Kidney (tissue), 13 donors: ENCODE measurements at regions not wholly inside any gene's neighbourhood (a gene's known extent, or its start where the extent isn't known, plus 50 kb on each side); places are given as distances from the start of the nearest gene placed in this dataset.

Source experiments
- DNase-seq, 5 donors: peaks; one replicate each; pipeline ENCODE4 v3.0.0-alpha.2; 2013 to 2020
- FAIRE-seq: peaks from 2 replicates; lab custom pipeline; 2012; peaks lifted over from hg19 to GRCh38; lab: Jason Lieb, UNC
- H3K27ac ChIP-seq, 2 donors: one replicate each; pipeline ENCODE4 v1.7.0; 2013; ENCODE audit warnings: low read depth in 2 of 2, low read length in 2 of 2, inconsistent platforms in 1 of 2
- H3K27me3 ChIP-seq: one replicate; pipeline ENCODE4 v1.7.1; 2013; ENCODE audit warnings: low read length, inconsistent platforms; ENCODE audit not compliant: control insufficient read depth, insufficient read depth
- H3K36me3 ChIP-seq, 3 donors: one replicate each; pipeline versions ENCODE4 v1.7.0 to v1.7.1; 2013; ENCODE audit warnings: low read length in 3 of 3, control low read depth in 1 of 3, inconsistent platforms in 1 of 3; ENCODE audit not compliant: insufficient read depth in 3 of 3, control insufficient read depth in 2 of 3
- H3K4me1 ChIP-seq, 3 donors: one replicate each; pipeline versions ENCODE4 v1.7.0 to v1.7.1; 2013; ENCODE audit warnings: low read length in 3 of 3, inconsistent platforms in 1 of 3, low read depth in 1 of 3; ENCODE audit not compliant: control insufficient read depth in 2 of 3, insufficient read depth in 2 of 3
- H3K4me3 ChIP-seq, 3 donors: one replicate each; pipeline versions ENCODE4 v1.7.0 to v1.8.1; 2013; ENCODE audit warnings: low read length in 3 of 3, control low read depth in 1 of 3, inconsistent platforms in 1 of 3
- H3K9ac ChIP-seq, 3 donors: one replicate each; pipeline versions ENCODE4 v1.7.0 to v1.7.1; 2013; ENCODE audit warnings: low read length in 3 of 3, control low read depth in 1 of 3, inconsistent platforms in 1 of 3
- H3K9me3 ChIP-seq, 3 donors: one replicate each; pipeline versions ENCODE4 v1.7.0 to v1.7.1; 2013; ENCODE audit warnings: low read length in 3 of 3, control low read depth in 1 of 3, inconsistent platforms in 1 of 3; ENCODE audit not compliant: control insufficient read depth in 2 of 3, insufficient read depth in 1 of 3
- CTCF ChIP-seq: IDR thresholded peaks from 3 replicates; pipeline ENCODE4 v1.5.1; 2012; ENCODE audit warnings: mild to moderate bottlenecking, moderate library complexity, borderline replicate concordance; ENCODE audit not compliant: insufficient read depth; ENCODE audit errors: extremely low read depth
- intact Hi-C: fragments of 100-400 bp; cut with DNase I; formaldehyde crosslinking; loops from one replicate; pipeline ENCODE4 v1.11.1; 2022
- donor health status: control.
- donor health status: control.
- donor health status: control.
- donor health status: control.
- donor health status: control.
- donor health status: DM: yes; HTN: yes; CAD: no.
- donor health status: Normal renal cell carcinoma (clear cell type).

- FAIRE-seq, result no peak
- H3K27me3 ChIP-seq, result no peaks in the 10 kb centered on the region
- H3K36me3 ChIP-seq, result no peaks in the 10 kb centered on the region
- peaks cover 0 to 5% (median 0%) of the 10 kb centered on the region in 3 donors for H3K4me1 ChIP-seq
- intact Hi-C loops, result no loop called here
- no peaks in the 10 kb centered on the region for H3K9me3 ChIP-seq
- no peak overlapping the region for H3K27ac ChIP-seq
- no peak overlapping the region for H3K9ac ChIP-seq
- no peak for DNase-seq
- H3K4me3 ChIP-seq, result no peak overlapping the region
- TF ChIP-seq CTCF, result no peak
Measured at GRCh38 chr6:50437901-50438300, 275.4 kb upstream of the TFAP2D start.

GRCh38 chr6:50442531-50443040 is 270.7 kb upstream of the TFAP2D start:
- Histone ChIP-seq H3K4me3 (peak overlapping the region in 1 of 3 donors; percentile 7), H3K27ac (no peak overlapping the region), H3K9me3 (no peaks in the 10 kb centered on the region), H3K9ac (no peak overlapping the region), H3K4me1 (peaks cover 0 to 8% (median 0%) of the 10 kb centered on the region in 3 donors), H3K36me3 (no peaks in the 10 kb centered on the region), H3K27me3 (no peaks in the 10 kb centered on the region)
- TF ChIP-seq CTCF, result no peak
- FAIRE-seq (no peak), DNase-seq (peak in 3 of 5 donors; percentile 10 to 44 (median 16))
- intact Hi-C loops, result no loop called here

- no peak overlapping the region for H3K9ac ChIP-seq
- no peaks in the 10 kb centered on the region for H3K9me3 ChIP-seq
- H3K4me1 ChIP-seq, result peaks cover 0 to 8% (median 0%) of the 10 kb centered on the region in 3 donors
- FAIRE-seq, result no peak
- H3K36me3 ChIP-seq, result no peaks in the 10 kb centered on the region
- intact Hi-C loops, result no loop called here
- H3K27me3 ChIP-seq, result no peaks in the 10 kb centered on the region
- TF ChIP-seq CTCF, result no peak
- H3K4me3 ChIP-seq, result peak overlapping the region in 1 of 3 donors; percentile 4
- no peak for DNase-seq
- no peak overlapping the region for H3K27ac ChIP-seq
Measured at GRCh38 chr6:50443144-50443543, 270.2 kb upstream of the TFAP2D start.

- TF ChIP-seq CTCF, result no peak
- H3K36me3 ChIP-seq, result no peaks in the 10 kb centered on the region
- FAIRE-seq (no peak), DNase-seq (no peak)
- H3K4me3 ChIP-seq, result no peak overlapping the region
- H3K27me3 ChIP-seq, result no peaks in the 10 kb centered on the region
- no peak overlapping the region for H3K27ac ChIP-seq
- no peaks in the 10 kb centered on the region for H3K4me1 ChIP-seq
- no peaks in the 10 kb centered on the region for H3K9me3 ChIP-seq
- H3K9ac ChIP-seq, result no peak overlapping the region
- intact Hi-C loops, result no loop called here
Measured at GRCh38 chr6:50449128-50449527, 264.2 kb upstream of the TFAP2D start.
